ENCODE measurements at regions not wholly inside any gene's neighbourhood (a gene's known extent, or its start where the extent isn't known, plus 50 kb on each side); places are given as distances from the start of the nearest gene placed in this dataset.

- DNase-seq: no peak
- intact Hi-C loops (cut with DNase I): no loop called here
- Histone ChIP-seq H3K27ac (no peak overlapping the region), H3K27me3 (peaks cover 0 to 5% (median 0%) of the 10 kb centered on the region in 3 donors), H3K4me1 (no peaks in the 10 kb centered on the region), H3K36me3 (no peaks in the 10 kb centered on the region), H3K4me3 (no peak overlapping the region), H3K9me3 (no peaks in the 10 kb centered on the region)
- TF ChIP-seq POLR2A (IDR thresholded peaks at IDR 0.05) (no peak), POLR2AphosphoS5 (IDR thresholded peaks at IDR 0.05) (no peak), CTCF (IDR thresholded peaks at IDR 0.05) (no peak), EP300 (IDR thresholded peaks at IDR 0.05) (no peak)
- 17 to 62% methylated on average over 7 of the region's 7 CpGs for WGBS, 2 donors
Observed at GRCh38 chr3:127365163-127365798, 77.4 kb upstream of the PRR20G start.

GRCh38 chr3:127363891-127364290 lies 76.0 kb upstream of the PRR20G start:
- no peaks in the 10 kb centered on the region for H3K27me3 ChIP-seq
- H3K4me1 ChIP-seq: no peaks in the 10 kb centered on the region
- TF ChIP-seq CTCF (IDR thresholded peaks at IDR 0.05): no peak
- intact Hi-C loops (cut with DNase I): no loop called here
- no peak for DNase-seq
- no peak overlapping the region for H3K27ac ChIP-seq
- 79 to 88% methylated on average over 3 of the region's 3 CpGs for WGBS, 2 donors
- H3K36me3 ChIP-seq: no peaks in the 10 kb centered on the region
- H3K9me3 ChIP-seq: no peaks in the 10 kb centered on the region
- no peak overlapping the region for H3K4me3 ChIP-seq

- H3K4me1 ChIP-seq: no peaks in the 10 kb centered on the region
- H3K9me3 ChIP-seq: no peaks in the 10 kb centered on the region
- H3K27ac ChIP-seq: no peak overlapping the region
- H3K27me3 ChIP-seq: no peaks in the 10 kb centered on the region
- intact Hi-C loops (cut with DNase I): no loop called here
- no peak overlapping the region for H3K4me3 ChIP-seq
- DNase-seq: no peak
- H3K36me3 ChIP-seq: no peaks in the 10 kb centered on the region
- no peak for TF ChIP-seq EP300 (IDR thresholded peaks at IDR 0.05)
- TF ChIP-seq CTCF (IDR thresholded peaks at IDR 0.05): no peak
- TF ChIP-seq POLR2A (IDR thresholded peaks at IDR 0.05): no peak
- no peak for TF ChIP-seq POLR2AphosphoS5 (IDR thresholded peaks at IDR 0.05)
- 52 to 72% methylated on average over 13 of the region's 13 CpGs for WGBS, 2 donors
Observed at GRCh38 chr3:127363171-127363570, 75.3 kb upstream of the PRR20G start.

- no peaks in the 10 kb centered on the region for H3K27me3 ChIP-seq
- no peak overlapping the region for H3K4me3 ChIP-seq
- intact Hi-C loops (cut with DNase I): no loop called here
- H3K36me3 ChIP-seq: no peaks in the 10 kb centered on the region
- H3K27ac ChIP-seq: no peak overlapping the region
- DNase-seq: no peak
- 78 to 81% methylated on average over 7 of the region's 7 CpGs for WGBS, 2 donors
- H3K4me1 ChIP-seq: no peaks in the 10 kb centered on the region
- no peaks in the 10 kb centered on the region for H3K9me3 ChIP-seq
- TF ChIP-seq POLR2AphosphoS5 (IDR thresholded peaks at IDR 0.05) (no peak), POLR2A (IDR thresholded peaks at IDR 0.05) (no peak), CTCF (IDR thresholded peaks at IDR 0.05) (no peak), EP300 (IDR thresholded peaks at IDR 0.05) (no peak)
Observed at GRCh38 chr3:127360647-127361046, 72.8 kb upstream of the PRR20G start.

GRCh38 chr3:127358641-127359040 lies 70.8 kb upstream of the PRR20G start:
- DNase-seq: no peak
- no peak overlapping the region for H3K4me3 ChIP-seq
- no peak for TF ChIP-seq EP300 (IDR thresholded peaks at IDR 0.05)
- no peak for TF ChIP-seq POLR2A (IDR thresholded peaks at IDR 0.05)
- no peak for TF ChIP-seq POLR2AphosphoS5 (IDR thresholded peaks at IDR 0.05)
- no peak for TF ChIP-seq CTCF (IDR thresholded peaks at IDR 0.05)
- WGBS, 2 donors: 77 to 79% methylated on average over 6 of the region's 6 CpGs
- no peak overlapping the region for H3K27ac ChIP-seq
- H3K9me3 ChIP-seq: no peaks in the 10 kb centered on the region
- intact Hi-C loops (cut with DNase I): no loop called here
- H3K36me3 ChIP-seq: no peaks in the 10 kb centered on the region
- no peaks in the 10 kb centered on the region for H3K4me1 ChIP-seq
- no peaks in the 10 kb centered on the region for H3K27me3 ChIP-seq

Measured in sigmoid colon (tissue), 6 donors.